Activated CD4-positive, alpha-beta T cell treated with anti-CD3 and anti-CD28 coated beads, Interleukin-10, Interleukin-2, amounts not matched to agents 100 ng/mL and 50 ng/mL, durations not matched to agents 16 hours and 8 hours (primary cell): ENCODE measurements at regions not wholly inside any gene's neighbourhood (a gene's known extent, or its start where the extent isn't known, plus 50 kb on each side); places are given as distances from the start of the nearest gene placed in this dataset.
A peak's percentile ranks its signal among the peaks of the same experiment; 100 is the strongest.

Experiments used
- DNase-seq: peaks from one replicate; pipeline ENCODE4 v3.0.0-alpha.2; 2020

DNA sequence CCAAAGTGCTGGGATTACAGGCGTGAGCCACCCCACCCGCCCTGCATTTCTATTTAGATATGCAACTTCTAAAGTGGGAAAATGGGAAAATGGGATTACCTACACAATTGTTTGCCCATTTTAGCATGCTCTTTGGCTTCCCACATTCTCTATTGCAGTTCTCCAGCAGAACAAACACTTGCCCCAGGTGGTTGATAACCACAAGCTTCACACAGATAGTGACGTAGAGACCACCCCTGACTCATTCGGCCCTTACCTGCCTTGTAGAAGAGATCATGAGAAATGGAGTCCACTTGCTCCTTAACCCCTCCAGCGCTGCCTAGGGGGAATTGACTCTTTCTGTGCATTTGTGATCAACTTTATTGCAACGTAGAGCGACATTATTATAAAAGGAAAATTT, 83.2 kb upstream of the RAP2B start:
- DNase-seq = no peak

DNA sequence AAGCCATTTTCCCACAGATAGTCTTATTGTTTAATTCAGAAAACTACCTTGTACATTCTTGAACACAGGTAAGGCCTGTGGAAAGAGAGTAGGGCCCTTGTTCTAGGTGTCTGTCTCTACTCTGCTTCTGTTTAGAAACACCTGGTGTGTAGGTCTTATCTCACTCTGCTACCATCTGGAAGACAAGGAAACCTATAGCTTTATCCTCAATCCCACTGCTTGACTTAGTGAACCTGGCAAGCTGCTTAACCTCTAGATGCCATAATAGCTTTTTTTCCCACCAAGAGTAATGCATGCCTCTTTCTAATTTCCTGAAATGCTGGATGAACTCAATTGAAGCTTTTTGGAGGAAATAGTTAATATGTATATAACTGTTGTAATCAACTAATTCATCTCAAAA, 82.6 kb upstream of the RAP2B start:
- no peak for DNase-seq

DNA sequence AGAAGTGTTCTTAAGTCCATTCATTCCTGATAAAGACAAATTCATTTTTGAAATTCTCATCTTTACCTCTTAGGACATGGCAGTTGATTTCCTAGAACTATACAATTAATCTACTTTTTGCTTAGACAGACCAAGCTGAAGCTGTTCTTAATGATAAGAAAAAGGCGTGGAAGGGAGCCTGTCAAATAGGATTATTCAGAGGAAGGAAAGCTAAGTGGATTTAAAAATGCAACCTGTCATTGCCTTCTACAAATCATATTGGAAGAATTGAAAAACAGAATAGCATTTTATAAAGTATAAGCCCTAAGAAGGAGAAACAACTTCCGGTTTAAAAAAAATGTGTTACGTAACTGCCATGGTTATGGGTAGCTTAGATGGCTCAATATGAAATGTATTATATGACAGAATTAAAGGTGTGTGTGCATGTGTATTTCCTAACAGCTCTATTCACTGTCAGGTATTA, 81.2 kb upstream of the RAP2B start:
- DNase-seq = no peak

DNA sequence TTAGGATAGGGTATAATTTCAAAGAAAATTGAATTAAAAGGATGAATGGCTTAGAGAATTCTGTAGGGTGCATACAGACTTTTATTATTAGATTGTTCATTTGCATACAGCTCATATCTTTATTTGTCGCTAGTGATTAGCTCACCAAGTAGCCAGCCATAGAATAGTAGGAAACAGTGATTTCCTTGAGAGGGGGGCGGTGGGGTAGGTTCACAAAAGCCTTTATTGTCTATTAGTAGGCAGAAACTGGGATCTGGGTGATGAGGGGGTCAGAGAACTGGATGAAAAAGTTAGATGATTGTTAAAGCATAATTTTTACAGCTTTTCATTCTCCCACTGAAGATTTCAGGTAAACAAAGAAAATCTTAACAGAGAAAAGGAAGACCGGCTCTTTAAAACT, 77.6 kb upstream of the RAP2B start:
- no peak for DNase-seq

DNA sequence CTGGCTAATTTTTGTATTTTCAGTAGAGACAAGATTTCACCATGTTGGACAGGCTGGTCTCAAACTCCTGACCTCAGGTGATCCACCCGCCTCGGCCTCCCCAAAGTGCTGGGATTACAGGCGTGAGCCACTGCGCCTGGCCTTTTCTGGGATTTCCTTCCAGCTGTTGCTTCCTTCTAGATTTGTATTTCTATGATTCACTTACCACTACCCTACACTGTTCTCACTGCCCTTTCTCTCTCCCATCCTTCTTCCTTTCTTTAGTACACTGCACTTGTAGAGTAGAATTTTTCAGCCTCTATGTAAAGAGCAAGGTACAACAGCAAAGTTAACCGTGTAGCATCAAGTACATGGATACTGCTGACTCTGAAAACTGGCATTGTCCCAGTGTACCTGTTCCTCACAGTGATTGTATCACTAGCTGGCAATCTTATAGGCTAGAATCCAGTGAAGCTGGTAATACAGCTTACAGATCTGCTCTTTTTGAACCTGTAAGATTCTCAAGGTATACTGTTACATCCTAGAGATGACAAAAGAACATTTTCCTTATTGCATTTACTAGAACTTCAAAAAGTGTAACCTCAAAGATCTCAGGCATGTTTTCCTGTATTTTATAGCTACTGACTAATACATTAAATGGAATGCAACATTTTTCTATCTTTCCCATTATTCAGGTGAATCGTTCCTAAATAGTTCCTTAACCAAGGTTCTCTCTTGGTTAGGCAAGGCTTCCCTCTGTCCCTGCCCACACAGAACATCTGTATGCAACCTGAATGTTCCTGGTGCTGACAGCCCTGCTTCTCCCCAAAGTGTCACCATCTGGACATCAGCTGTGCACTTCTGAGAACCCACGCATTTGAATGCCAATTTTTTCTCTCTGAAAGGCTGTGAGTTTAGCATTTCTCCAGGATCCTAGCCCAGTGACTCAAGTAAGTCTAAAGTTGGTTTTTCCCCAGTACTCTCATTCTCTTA, 74.1 kb upstream of the RAP2B start:
- DNase-seq = no peak

DNA sequence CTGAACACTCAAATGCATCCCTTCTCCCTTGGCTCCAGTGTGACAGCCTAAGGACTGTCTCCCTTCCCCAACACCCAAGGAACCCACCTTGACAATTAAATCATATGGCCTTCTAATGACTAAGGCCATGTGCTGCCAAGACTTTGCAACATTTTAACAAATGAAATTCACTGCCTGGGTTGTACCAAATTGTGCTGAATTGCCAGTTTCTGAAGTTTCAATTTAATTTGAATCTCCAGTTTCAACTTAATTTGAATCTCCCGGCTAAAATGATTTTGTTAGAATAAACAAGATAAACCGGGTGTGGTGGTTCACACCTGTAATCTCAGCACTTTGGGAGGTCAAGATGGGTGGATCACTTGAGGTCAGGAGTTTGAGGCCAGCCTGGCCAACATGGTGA, 72.4 kb upstream of the RAP2B start:
- DNase-seq = no peak

DNA sequence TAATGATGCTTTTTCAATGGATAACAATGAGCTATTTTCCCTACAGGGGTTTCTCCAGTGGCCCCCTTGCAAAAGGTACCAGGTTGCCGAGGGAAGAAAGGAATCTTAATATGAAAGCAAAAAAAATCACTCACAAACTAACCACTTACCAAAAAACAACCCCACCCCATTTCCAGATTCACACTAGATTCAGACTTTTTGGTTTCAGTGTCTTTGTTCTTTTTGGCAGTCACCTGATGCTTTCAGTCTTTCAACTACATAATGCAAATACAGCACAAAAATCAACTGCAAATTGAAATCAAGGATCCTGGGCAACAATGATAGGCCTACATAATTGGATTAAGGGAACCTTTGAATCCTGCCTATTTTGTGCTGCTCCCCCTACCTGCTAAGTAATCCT, 71.1 kb upstream of the RAP2B start:
- DNase-seq = no peak

DNA sequence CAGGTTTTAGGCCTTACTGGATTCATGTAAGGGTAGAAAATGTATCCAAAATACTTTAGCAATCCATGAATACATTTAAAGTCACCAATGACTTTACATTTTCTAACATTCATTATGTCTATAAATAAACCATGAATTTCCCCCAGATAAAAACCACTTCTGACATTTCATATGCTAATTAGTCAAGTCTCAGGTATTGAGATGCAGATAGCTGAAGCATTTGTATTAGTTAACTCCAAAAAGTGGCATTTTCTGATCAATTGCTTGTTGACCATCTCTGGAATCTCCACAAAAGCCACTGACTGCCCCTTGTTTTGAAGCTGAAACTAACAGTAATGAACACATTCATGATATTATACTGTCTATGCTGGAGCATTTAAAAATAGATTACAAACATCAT, 68.4 kb upstream of the RAP2B start:
- no peak for DNase-seq

DNA sequence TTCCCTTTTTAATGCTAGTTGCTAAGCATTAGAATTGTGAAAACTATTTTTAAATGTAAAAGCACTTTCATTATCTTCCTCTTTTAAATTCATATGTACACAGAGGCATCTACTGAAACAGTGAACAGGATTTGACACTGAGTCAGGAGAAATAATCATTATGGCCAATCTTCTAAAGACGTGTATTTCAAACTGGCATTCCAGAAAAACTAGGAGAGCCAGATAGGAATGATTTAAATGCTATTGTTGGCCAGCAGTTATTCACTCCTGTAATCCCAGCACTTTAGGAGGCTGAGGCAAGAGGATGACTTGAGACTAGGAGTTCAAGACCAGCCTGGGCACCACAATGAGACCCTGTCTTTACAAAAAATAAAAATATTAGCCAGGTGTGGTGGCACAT, 67.6 kb upstream of the RAP2B start:
- DNase-seq = no peak

DNA sequence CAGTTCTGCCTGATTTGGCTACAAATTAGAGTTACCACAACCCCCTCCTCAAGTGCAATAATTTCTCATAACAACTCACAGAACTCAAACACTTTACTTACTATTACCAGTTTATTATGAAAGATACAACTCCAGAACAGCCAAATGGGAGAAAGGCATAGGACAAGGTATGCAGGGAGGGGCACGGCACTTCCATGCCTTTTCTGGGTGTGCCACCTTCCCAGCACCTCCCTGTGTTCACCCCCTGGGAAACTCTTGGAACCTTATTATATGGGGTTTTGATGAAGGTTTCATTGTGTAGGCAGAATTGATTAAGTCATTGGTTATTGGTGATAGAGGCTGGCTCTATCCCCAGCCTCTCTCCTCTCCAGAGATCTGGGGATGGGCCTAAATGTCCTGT, 66.6 kb upstream of the RAP2B start:
- no peak for DNase-seq

DNA sequence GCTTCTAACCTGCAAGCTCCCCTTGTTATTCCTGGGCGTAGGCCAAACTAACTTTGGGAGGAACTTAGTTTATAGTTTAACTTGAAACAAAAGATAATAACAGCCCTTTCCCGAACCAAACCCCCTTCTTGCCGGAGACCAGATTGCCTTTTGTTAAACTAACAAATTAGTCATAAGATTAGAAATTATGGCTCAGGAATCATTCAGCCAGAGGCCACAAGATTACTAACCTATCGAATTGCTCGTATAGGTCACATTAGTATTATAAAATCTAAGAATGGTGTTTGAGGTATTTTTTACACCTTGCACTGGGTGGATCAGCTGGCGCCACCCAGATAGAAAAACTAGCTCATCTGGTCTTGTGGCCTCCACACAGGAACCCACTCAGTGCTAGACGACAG, 65.3 kb upstream of the RAP2B start:
- no peak for DNase-seq

DNA sequence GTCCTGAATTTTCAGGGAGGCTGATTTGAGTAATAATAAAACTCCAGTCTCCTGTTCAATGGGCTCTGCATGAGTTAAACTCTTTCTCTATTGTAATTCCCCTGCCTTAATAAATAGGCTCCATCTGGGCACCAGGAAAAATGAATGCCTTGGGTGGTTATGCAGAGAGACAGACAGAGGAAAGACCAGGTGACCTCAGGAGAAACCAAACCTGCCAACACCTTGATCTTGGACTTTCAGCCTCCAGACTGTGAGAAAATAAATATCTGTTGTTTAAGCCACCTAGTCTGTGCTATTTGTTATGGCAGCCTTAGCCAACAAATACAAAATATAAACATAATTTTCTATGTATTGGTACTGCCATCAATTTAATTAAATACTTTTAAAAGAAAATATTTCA, 64.8 kb upstream of the RAP2B start:
- DNase-seq = no peak

DNA sequence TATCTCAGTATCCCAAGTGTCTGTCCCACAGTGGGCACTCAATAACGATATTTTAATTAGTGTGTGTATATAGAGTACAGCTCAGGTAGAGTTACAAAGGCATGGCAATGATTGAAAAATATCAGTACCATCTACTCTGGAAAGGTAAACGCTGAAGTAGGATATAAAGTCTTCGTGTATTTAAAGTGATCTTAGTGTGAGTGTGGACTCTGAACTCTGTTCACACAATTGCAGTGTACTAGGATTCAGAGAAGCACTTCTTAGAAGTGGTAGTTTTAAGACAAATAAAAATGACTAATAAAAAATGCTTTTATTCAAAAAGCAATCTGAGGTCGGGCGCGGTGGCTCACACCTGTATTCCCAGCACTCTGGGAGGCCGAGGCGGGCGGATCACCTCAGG, 62.9 kb upstream of the RAP2B start:
- no peak for DNase-seq

DNA sequence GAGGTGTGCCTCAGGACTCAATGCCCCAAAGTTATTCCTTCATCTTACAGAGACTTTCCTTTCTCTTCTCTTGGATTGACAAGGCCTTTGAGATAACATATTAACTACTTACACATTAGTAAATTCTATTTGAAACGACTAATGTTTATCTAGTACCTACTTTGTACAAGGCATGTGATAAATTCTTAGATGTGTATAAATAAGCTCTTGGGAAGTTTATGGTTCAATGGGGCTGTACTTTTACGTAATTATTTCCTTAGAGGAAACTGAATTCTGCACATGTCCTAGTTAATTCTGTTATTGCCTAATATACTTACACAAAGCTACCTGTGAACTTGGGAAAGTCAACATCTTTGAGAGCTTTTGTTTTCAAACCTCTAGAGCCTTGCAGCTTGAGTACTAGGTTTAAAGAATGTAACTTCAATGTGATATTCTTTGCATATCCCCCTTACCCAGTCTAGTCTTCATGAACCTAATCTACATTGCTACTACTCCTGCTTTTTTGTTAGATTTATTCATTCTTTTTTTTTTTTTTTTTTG, 58.5 kb upstream of the RAP2B start:
- DNase-seq = no peak

DNA sequence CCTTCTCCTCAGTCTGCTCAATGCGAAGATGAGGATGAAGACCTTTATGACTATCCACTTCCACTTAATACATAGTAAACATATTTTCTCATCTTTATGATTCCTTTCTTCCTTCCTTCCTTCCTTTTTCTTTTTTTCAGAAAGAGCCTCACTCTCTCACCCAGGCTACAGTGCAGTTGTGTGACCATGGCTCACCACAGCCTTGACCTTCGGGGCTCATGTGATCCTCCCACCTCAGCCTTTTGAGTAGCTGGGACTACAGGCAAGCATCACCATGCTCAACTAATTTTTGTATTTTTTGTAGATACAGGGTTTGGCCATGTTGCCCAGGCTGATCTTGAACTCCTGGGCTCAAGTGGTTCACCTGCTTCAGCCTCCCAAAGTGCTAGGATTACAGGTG, 52.0 kb upstream of the RAP2B start:
- no peak for DNase-seq

DNA sequence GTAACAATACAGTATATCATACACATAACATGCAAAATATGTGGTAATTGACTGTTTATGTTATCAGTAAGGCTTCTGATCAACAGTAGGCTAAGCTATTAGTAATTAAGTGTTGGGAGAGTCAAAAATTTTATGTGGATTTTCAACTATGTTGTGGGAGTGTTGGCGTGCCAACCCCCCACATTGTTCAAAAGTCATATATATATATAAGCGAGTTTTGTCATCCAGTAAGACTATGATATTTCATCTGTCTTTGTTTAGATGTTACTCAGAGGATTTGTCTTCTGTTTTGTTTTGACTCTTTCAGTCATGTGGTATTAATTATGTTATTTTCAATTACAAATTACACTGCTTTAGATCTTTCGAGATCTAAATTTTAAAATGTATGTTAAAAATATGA, 51.0 kb upstream of the RAP2B start:
- peak; percentile 1 for DNase-seq
